Progenitor cell of endocrine pancreas (in vitro differentiated cells): ENCODE measurements at regions not wholly inside any gene's neighbourhood (a gene's known extent, or its start where the extent isn't known, plus 50 kb on each side); places are given as distances from the start of the nearest gene placed in this dataset.
"Not testable (repeated sequence)": the region's sequence is repeated elsewhere in the genome, so short reads cannot be mapped to it uniquely, and the experiment has no call there.

Source experiments
- DNase-seq: peaks from one replicate; pipeline ENCODE4 v3.0.0; 2021; ENCODE audit warnings: low spot score; ENCODE audit not compliant: unreplicated experiment
- H3K27ac Mint-ChIP-seq: 2 replicates; pipeline ENCODE4 v1.8.0; 2021; ENCODE audit warnings: mild to moderate bottlenecking, moderate library complexity, mixed read lengths
- H3K27me3 Mint-ChIP-seq: 2 replicates; pipeline ENCODE4 v1.8.0; 2021; ENCODE audit warnings: mixed read lengths
- H3K36me3 Mint-ChIP-seq: 2 replicates; pipeline ENCODE4 v1.8.0; 2022; ENCODE audit warnings: mixed read lengths; ENCODE audit not compliant: insufficient read depth
- H3K4me1 Mint-ChIP-seq: 2 replicates; pipeline ENCODE4 v1.8.0; 2021; ENCODE audit warnings: low read depth, mixed read lengths
- H3K4me3 Mint-ChIP-seq: 2 replicates; pipeline ENCODE4 v1.8.0; 2021; ENCODE audit warnings: low read depth, mild to moderate bottlenecking, moderate library complexity, mixed read lengths
- H3K9me3 Mint-ChIP-seq: 2 replicates; pipeline ENCODE4 v1.8.0; 2021; ENCODE audit warnings: low read depth, mixed read lengths
- CTCF ChIP-seq: fragments of 200-600 bp; sonication (generic); IDR thresholded peaks from one replicate; pipeline ENCODE4 v1.5.0; 2021; ENCODE audit warnings: antibody characterized with exemption, mild to moderate bottlenecking; ENCODE audit not compliant: unreplicated experiment

- Mint-ChIP-seq H3K27me3 (peaks cover 18% of the 10 kb centered on the region), H3K9me3 (peaks cover 2% of the 10 kb centered on the region), H3K36me3 (no peaks in the 10 kb centered on the region), H3K4me3 (no peak overlapping the region), H3K4me1 (peaks cover 6% of the 10 kb centered on the region), H3K27ac (no peak overlapping the region)
- DNase-seq = no peak
- no peak for TF ChIP-seq CTCF
Measured at GRCh38 chr2:16386031-16386430, 279.6 kb downstream of the CYRIA start.

GRCh38 chr2:16385341-16385740, 280.3 kb downstream of the CYRIA start:
- TF ChIP-seq CTCF = no peak
- H3K4me3 Mint-ChIP-seq = no peak overlapping the region
- no peaks in the 10 kb centered on the region for H3K36me3 Mint-ChIP-seq
- DNase-seq = no peak
- H3K27ac Mint-ChIP-seq = no peak overlapping the region
- peaks cover 6% of the 10 kb centered on the region for H3K4me1 Mint-ChIP-seq
- peaks cover 18% of the 10 kb centered on the region for H3K27me3 Mint-ChIP-seq
- H3K9me3 Mint-ChIP-seq = peaks cover 2% of the 10 kb centered on the region

- Mint-ChIP-seq H3K27ac (no peak overlapping the region), H3K4me3 (no peak overlapping the region), H3K9me3 (peaks cover 2% of the 10 kb centered on the region), H3K27me3 (peaks cover 18% of the 10 kb centered on the region), H3K4me1 (peaks cover 6% of the 10 kb centered on the region), H3K36me3 (no peaks in the 10 kb centered on the region)
- DNase-seq = no peak
- TF ChIP-seq CTCF = no peak
Measured at GRCh38 chr2:16383411-16383810, 282.2 kb downstream of the CYRIA start.

GRCh38 chr2:16382451-16382850, 283.2 kb downstream of the CYRIA start:
- H3K4me1 Mint-ChIP-seq = peaks cover 6% of the 10 kb centered on the region
- no peak overlapping the region for H3K27ac Mint-ChIP-seq
- DNase-seq = no peak

GRCh38 chr2:16381511-16381910, 284.1 kb downstream of the CYRIA start:
- peaks cover 2% of the 10 kb centered on the region for H3K9me3 Mint-ChIP-seq
- no peak for TF ChIP-seq CTCF
- peaks cover 9% of the 10 kb centered on the region for H3K27me3 Mint-ChIP-seq
- DNase-seq = no peak
- no peak overlapping the region for H3K27ac Mint-ChIP-seq
- H3K4me1 Mint-ChIP-seq = peaks cover 6% of the 10 kb centered on the region
- no peak overlapping the region for H3K4me3 Mint-ChIP-seq
- no peaks in the 10 kb centered on the region for H3K36me3 Mint-ChIP-seq

More at GRCh38 chr2:16382451-16382850, 283.2 kb downstream of the CYRIA start:
- Mint-ChIP-seq H3K36me3 (no peaks in the 10 kb centered on the region), H3K4me3 (no peak overlapping the region), H3K9me3 (peaks cover 2% of the 10 kb centered on the region), H3K27me3 (peaks cover 13% of the 10 kb centered on the region)
- TF ChIP-seq CTCF = no peak

GRCh38 chr2:16379901-16380300, 285.7 kb downstream of the CYRIA start:
- not testable (repeated sequence) for DNase-seq, H3K36me3 Mint-ChIP-seq, H3K27me3 Mint-ChIP-seq, H3K9me3 Mint-ChIP-seq, H3K27ac Mint-ChIP-seq, H3K4me3 Mint-ChIP-seq, H3K4me1 Mint-ChIP-seq

- not testable (repeated sequence) for H3K9me3 Mint-ChIP-seq, H3K4me1 Mint-ChIP-seq, H3K27me3 Mint-ChIP-seq, H3K4me3 Mint-ChIP-seq, H3K36me3 Mint-ChIP-seq, DNase-seq, H3K27ac Mint-ChIP-seq
Measured at GRCh38 chr2:16379061-16379460, 286.6 kb downstream of the CYRIA start.
